NB4 (cell line): ENCODE measurements at regions not wholly inside any gene's neighbourhood (a gene's known extent, or its start where the extent isn't known, plus 50 kb on each side); places are given as distances from the start of the nearest gene placed in this dataset.

ENCODE experiments used
- DNase-seq: peaks from one replicate; pipeline ENCODE4 v3.0.0; 2010; ENCODE audit warnings: low read depth
- H3K4me3 ChIP-seq: one replicate; pipeline ENCODE4 v1.5.1; 2011; ENCODE audit warnings: mild to moderate bottlenecking, low read depth, low read length, moderate library complexity
- CTCF ChIP-seq: IDR thresholded peaks from one replicate; pipeline ENCODE4 v1.5.1; 2012; ENCODE audit warnings: low read depth, low read length
- MAX ChIP-seq: IDR thresholded peaks from 2 replicates; pipeline ENCODE4 v1.6.1; 2011; ENCODE audit warnings: low read depth, low read length
- MYC ChIP-seq: IDR thresholded peaks from 2 replicates; pipeline ENCODE4 v1.6.1; 2011; ENCODE audit warnings: low read depth, low read length
- POLR2A ChIP-seq: IDR thresholded peaks from 2 replicates; pipeline ENCODE4 v1.6.1; 2011; ENCODE audit warnings: mild to moderate bottlenecking; ENCODE audit not compliant: insufficient read length; ENCODE audit errors: extremely low read depth

- no peak for DNase-seq
- no peak overlapping the region for H3K4me3 ChIP-seq
- TF ChIP-seq MAX (no peak), MYC (no peak)
Measured at GRCh38 chr2:19146867-19147266, 211.6 kb downstream of the OSR1 start.

- no peak overlapping the region for H3K4me3 ChIP-seq
- DNase-seq: no peak
- TF ChIP-seq POLR2A: no peak
- TF ChIP-seq CTCF: no peak
- no peak for TF ChIP-seq MYC
- TF ChIP-seq MAX: no peak
Measured at GRCh38 chr2:19141234-19142004, 217.0 kb downstream of the OSR1 start.

GRCh38 chr2:19140463-19141208 lies 217.8 kb downstream of the OSR1 start:
- no peak overlapping the region for H3K4me3 ChIP-seq
- DNase-seq: no peak
- TF ChIP-seq CTCF (no peak), MAX (no peak), MYC (no peak), POLR2A (no peak)

GRCh38 chr2:19139386-19139785 lies 219.0 kb downstream of the OSR1 start:
- no peak overlapping the region for H3K4me3 ChIP-seq
- TF ChIP-seq MAX: no peak
- TF ChIP-seq CTCF: no peak
- no peak for TF ChIP-seq POLR2A
- TF ChIP-seq MYC: no peak
- no peak for DNase-seq

GRCh38 chr2:19138264-19138825 lies 220.1 kb downstream of the OSR1 start:
- DNase-seq: no peak
- TF ChIP-seq MAX (no peak), CTCF (no peak)
- H3K4me3 ChIP-seq: no peak overlapping the region

- no peak overlapping the region for H3K4me3 ChIP-seq
- TF ChIP-seq MAX: no peak
- no peak for TF ChIP-seq POLR2A
- no peak for TF ChIP-seq MYC
- TF ChIP-seq CTCF: no peak
- DNase-seq: no peak
Measured at GRCh38 chr2:19137433-19137832, 221.0 kb downstream of the OSR1 start.
